Activated CD8-positive, alpha-beta T cell treated with anti-CD3 and anti-CD28 coated beads for 36 hours (primary cell): ENCODE measurements at regions not wholly inside any gene's neighbourhood (a gene's known extent, or its start where the extent isn't known, plus 50 kb on each side); places are given as distances from the start of the nearest gene placed in this dataset.

ENCODE experiments used
- ATAC-seq: fragments of 200-7000 bp; cut with Tn5 transposase; one replicate; pipeline ENCODE4 v1.10.0; 2021; ENCODE audit warnings: mild to moderate bottlenecking, moderate library complexity
- CTCF ChIA-PET: fragments of 350-600 bp; sonication (Branson Sonifier 250); formaldehyde crosslinking; loops from one replicate; lab custom pipeline; 2021; ENCODE audit warnings: antibody characterized with exemption; lab: Charles Lee
- POLR2A ChIA-PET: fragments of 350-600 bp; sonication (Branson Sonifier 250); formaldehyde crosslinking; loops from one replicate; lab custom pipeline; 2021; ENCODE audit warnings: antibody characterized with exemption; lab: Charles Lee
- DNase-seq: peaks from one replicate; pipeline ENCODE4 v3.0.0-alpha.2; 2020
- H3K27ac Mint-ChIP-seq: one replicate; pipeline ENCODE4 v1.8.0; 2021; ENCODE audit warnings: mild to moderate bottlenecking, mixed read lengths
- H3K27me3 Mint-ChIP-seq: one replicate; pipeline ENCODE4 v1.8.0; 2021; ENCODE audit warnings: mixed read lengths
- H3K36me3 Mint-ChIP-seq: one replicate; pipeline ENCODE4 v1.8.0; 2021; ENCODE audit warnings: low read depth, mixed read lengths
- H3K4me1 Mint-ChIP-seq: one replicate; pipeline ENCODE4 v1.8.0; 2021; ENCODE audit warnings: low read depth, mixed read lengths
- H3K4me3 Mint-ChIP-seq: one replicate; pipeline ENCODE4 v1.8.0; 2021; ENCODE audit warnings: mild to moderate bottlenecking, moderate library complexity, mixed read lengths
- H3K9me3 Mint-ChIP-seq: one replicate; pipeline ENCODE4 v1.8.0; 2021; ENCODE audit warnings: mixed read lengths
- intact Hi-C: fragments of 100-400 bp; cut with micrococcal nuclease; formaldehyde crosslinking; loops from one replicate; pipeline ENCODE4 v1.10.0; 2022
- TF ChIP-seq, protein P1 (sequence below): fragments of 200-600 bp; IDR thresholded peaks from one replicate; pipeline ENCODE4 v1.8.0; 2022; ENCODE audit warnings: antibody characterized with exemption, mild to moderate bottlenecking

GRCh38 chr7:125046767-125047166 lies 117.1 kb upstream of the POT1 start:
- no peaks in the 10 kb centered on the region for H3K4me1 Mint-ChIP-seq
- DNase-seq = no peak
- ChIA-PET CTCF (no interaction called here), POLR2A (no interaction called here)
- TF ChIP-seq, protein P1, sequence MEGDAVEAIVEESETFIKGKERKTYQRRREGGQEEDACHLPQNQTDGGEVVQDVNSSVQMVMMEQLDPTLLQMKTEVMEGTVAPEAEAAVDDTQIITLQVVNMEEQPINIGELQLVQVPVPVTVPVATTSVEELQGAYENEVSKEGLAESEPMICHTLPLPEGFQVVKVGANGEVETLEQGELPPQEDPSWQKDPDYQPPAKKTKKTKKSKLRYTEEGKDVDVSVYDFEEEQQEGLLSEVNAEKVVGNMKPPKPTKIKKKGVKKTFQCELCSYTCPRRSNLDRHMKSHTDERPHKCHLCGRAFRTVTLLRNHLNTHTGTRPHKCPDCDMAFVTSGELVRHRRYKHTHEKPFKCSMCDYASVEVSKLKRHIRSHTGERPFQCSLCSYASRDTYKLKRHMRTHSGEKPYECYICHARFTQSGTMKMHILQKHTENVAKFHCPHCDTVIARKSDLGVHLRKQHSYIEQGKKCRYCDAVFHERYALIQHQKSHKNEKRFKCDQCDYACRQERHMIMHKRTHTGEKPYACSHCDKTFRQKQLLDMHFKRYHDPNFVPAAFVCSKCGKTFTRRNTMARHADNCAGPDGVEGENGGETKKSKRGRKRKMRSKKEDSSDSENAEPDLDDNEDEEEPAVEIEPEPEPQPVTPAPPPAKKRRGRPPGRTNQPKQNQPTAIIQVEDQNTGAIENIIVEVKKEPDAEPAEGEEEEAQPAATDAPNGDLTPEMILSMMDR = no peak
- no peak for ATAC-seq
- no peak overlapping the region for H3K4me3 Mint-ChIP-seq
- no peak overlapping the region for H3K27ac Mint-ChIP-seq
- intact Hi-C loops = no loop called here
- no peaks in the 10 kb centered on the region for H3K27me3 Mint-ChIP-seq
- H3K9me3 Mint-ChIP-seq = peaks cover 6% of the 10 kb centered on the region
- no peaks in the 10 kb centered on the region for H3K36me3 Mint-ChIP-seq

DNA sequence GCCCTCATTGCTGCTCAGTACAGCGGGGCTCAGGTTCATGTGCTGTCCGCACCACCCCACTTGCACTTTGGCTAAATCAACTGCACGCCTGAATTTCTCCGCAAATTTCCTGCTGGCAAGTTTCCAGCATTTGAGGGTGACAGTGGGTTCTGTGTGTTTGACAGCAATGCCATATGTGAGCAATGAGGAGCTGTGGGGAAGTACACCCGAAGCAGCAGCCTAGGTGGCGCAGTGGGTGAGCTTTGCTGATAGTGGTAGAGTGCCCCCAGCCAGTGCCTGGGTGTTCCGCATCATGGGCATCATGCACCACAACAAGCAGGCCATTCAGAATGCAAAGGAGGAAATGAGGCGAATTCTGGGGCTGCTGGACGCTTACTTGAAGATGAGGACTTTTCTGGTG lies 103.9 kb upstream of the POT1 start:
- Mint-ChIP-seq H3K27me3 (no peaks in the 10 kb centered on the region), H3K4me3 (no peak overlapping the region), H3K36me3 (no peaks in the 10 kb centered on the region), H3K9me3 (no peaks in the 10 kb centered on the region), H3K4me1 (no peaks in the 10 kb centered on the region), H3K27ac (no peak overlapping the region)
- CTCF ChIA-PET = no interaction called here
- no peak for ATAC-seq
- no peak for DNase-seq
- TF ChIP-seq, protein P1 = no peak
- intact Hi-C loops = no loop called here
- POLR2A ChIA-PET = no interaction called here

GRCh38 chr7:125032943-125033342 lies 103.3 kb upstream of the POT1 start:
- no peak for ATAC-seq
- CTCF ChIA-PET = no interaction called here
- POLR2A ChIA-PET = no interaction called here
- H3K27me3 Mint-ChIP-seq = no peaks in the 10 kb centered on the region
- intact Hi-C loops = no loop called here
- no peak overlapping the region for H3K27ac Mint-ChIP-seq
- TF ChIP-seq, protein P1 = no peak
- H3K9me3 Mint-ChIP-seq = no peaks in the 10 kb centered on the region
- H3K4me1 Mint-ChIP-seq = no peaks in the 10 kb centered on the region
- no peaks in the 10 kb centered on the region for H3K36me3 Mint-ChIP-seq
- DNase-seq = no peak
- no peak overlapping the region for H3K4me3 Mint-ChIP-seq

GRCh38 chr7:125030756-125031387 lies 101.2 kb upstream of the POT1 start:
- no peak overlapping the region for H3K27ac Mint-ChIP-seq
- intact Hi-C loops = no loop called here
- no peak overlapping the region for H3K4me3 Mint-ChIP-seq
- no peaks in the 10 kb centered on the region for H3K9me3 Mint-ChIP-seq
- no peaks in the 10 kb centered on the region for H3K4me1 Mint-ChIP-seq
- H3K27me3 Mint-ChIP-seq = no peaks in the 10 kb centered on the region
- ChIA-PET CTCF (no interaction called here), POLR2A (no interaction called here)
- H3K36me3 Mint-ChIP-seq = no peaks in the 10 kb centered on the region
- ATAC-seq = no peak
- TF ChIP-seq, protein P1 = no peak
- DNase-seq = no peak

DNA sequence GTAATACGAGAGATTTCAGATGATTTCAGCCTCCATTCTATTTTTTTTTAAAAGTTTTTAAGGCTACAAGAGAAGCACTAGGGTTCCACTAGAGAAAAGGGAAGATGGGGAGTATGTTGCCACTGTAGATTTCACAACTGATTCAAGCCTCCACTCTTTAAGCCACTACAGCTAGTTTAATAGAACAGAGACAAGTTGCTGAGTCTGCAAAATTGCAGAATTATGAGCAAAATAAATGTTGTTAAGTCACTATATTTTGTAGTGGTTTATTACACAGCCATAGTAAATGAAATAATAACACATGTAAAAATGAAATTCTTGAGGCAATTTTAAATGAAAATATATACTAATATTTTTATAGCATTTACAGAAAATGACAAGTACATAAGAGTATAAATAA lies 96.0 kb upstream of the POT1 start:
- TF ChIP-seq, protein P1 = no peak
- Mint-ChIP-seq H3K9me3 (peaks cover 5% of the 10 kb centered on the region), H3K36me3 (no peaks in the 10 kb centered on the region), H3K27ac (no peak overlapping the region), H3K4me1 (no peaks in the 10 kb centered on the region), H3K4me3 (no peak overlapping the region), H3K27me3 (no peaks in the 10 kb centered on the region)
- ChIA-PET POLR2A (no interaction called here), CTCF (no interaction called here)
- intact Hi-C loops = no loop called here
- ATAC-seq (no peak), DNase-seq (no peak)
